WTC11 (cell line): ENCODE measurements at regions not wholly inside any gene's neighbourhood (a gene's known extent, or its start where the extent isn't known, plus 50 kb on each side); places are given as distances from the start of the nearest gene placed in this dataset.

Experiments used
- ATAC-seq: fragments of 200-7000 bp; cut with Tn5 transposase; 2 replicates; pipeline ENCODE4 v1.10.0; 2021; ENCODE audit warnings: mild to moderate bottlenecking, moderate library complexity
- CTCF ChIA-PET: fragments of 300-600 bp; sonication (Branson Sonifier 250); formaldehyde crosslinking; loops from one replicate; lab custom pipeline; 2021; ENCODE audit warnings: antibody characterized with exemption; lab: Charles Lee
- POLR2A ChIA-PET: fragments of 350-600 bp; sonication (Branson Sonifier 250); formaldehyde crosslinking; loops from one replicate; lab custom pipeline; 2021; ENCODE audit warnings: antibody characterized with exemption; lab: Charles Lee
- DNase-seq: peaks from one replicate; pipeline ENCODE4 v3.0.0; 2021; ENCODE audit warnings: low spot score
- H3K27ac Mint-ChIP-seq: 2 replicates; pipeline ENCODE4 v1.8.0; 2021; ENCODE audit warnings: mixed read lengths
- H3K27me3 Mint-ChIP-seq: 2 replicates; pipeline ENCODE4 v1.8.0; 2021; ENCODE audit warnings: low read depth, mild to moderate bottlenecking, moderate library complexity, mixed read lengths
- H3K36me3 Mint-ChIP-seq: 2 replicates; pipeline ENCODE4 v1.8.0; 2021; ENCODE audit warnings: mixed read lengths
- H3K4me1 Mint-ChIP-seq: 2 replicates; pipeline ENCODE4 v1.8.0; 2022; ENCODE audit warnings: mixed read lengths
- H3K4me3 Mint-ChIP-seq: 2 replicates; pipeline ENCODE4 v1.8.0; 2021; ENCODE audit warnings: mild to moderate bottlenecking, moderate library complexity, mixed read lengths
- H3K9me3 Mint-ChIP-seq: 2 replicates; pipeline ENCODE4 v1.8.0; 2021; ENCODE audit warnings: mixed read lengths
- ATF1 ChIP-seq: sonication (generic); formaldehyde crosslinking; IDR thresholded peaks from 2 replicates; pipeline ENCODE4 v1.8.1; 2023; ENCODE audit warnings: mild to moderate bottlenecking, moderate library complexity, missing genetic modification reagents
- CBFB ChIP-seq: sonication (generic); formaldehyde crosslinking; IDR thresholded peaks from 2 replicates; pipeline ENCODE4 v1.8.1; 2022; ENCODE audit warnings: mild to moderate bottlenecking, low read depth, missing genetic modification reagents
- E2F4 ChIP-seq: sonication (generic); formaldehyde crosslinking; IDR thresholded peaks from 2 replicates; pipeline ENCODE4 v1.8.1; 2022; ENCODE audit warnings: low read depth, mild to moderate bottlenecking, moderate library complexity, missing genetic modification reagents, borderline replicate concordance
- ETV6 ChIP-seq: sonication (generic); formaldehyde crosslinking; IDR thresholded peaks from 2 replicates; pipeline ENCODE4 v1.8.1; 2022; ENCODE audit warnings: mild to moderate bottlenecking, missing genetic modification reagents
- JAZF1 ChIP-seq: fragments of 250-450 bp; sonication (Bioruptor Pico); IDR thresholded peaks from 2 replicates; pipeline ENCODE4 v1.9.0; 2021; ENCODE audit warnings: moderate library complexity, mild to moderate bottlenecking, inconsistent platforms
- KAT7 ChIP-seq: sonication (generic); formaldehyde crosslinking; IDR thresholded peaks from 2 replicates; pipeline ENCODE4 v1.8.1; 2023; ENCODE audit warnings: missing genetic modification reagents, mild to moderate bottlenecking, borderline replicate concordance
- ZNF121 ChIP-seq: sonication (generic); formaldehyde crosslinking; IDR thresholded peaks from 2 replicates; pipeline ENCODE4 v1.8.0; 2023; ENCODE audit warnings: missing genetic modification reagents
- ZNF219 ChIP-seq: sonication (generic); formaldehyde crosslinking; IDR thresholded peaks from 2 replicates; pipeline ENCODE4 v1.8.0; 2023; ENCODE audit warnings: missing genetic modification reagents, mild to moderate bottlenecking, borderline replicate concordance
- ZNF512 ChIP-seq: sonication (generic); formaldehyde crosslinking; IDR thresholded peaks from 2 replicates; pipeline ENCODE4 v1.8.1; 2022; ENCODE audit warnings: missing genetic modification reagents, borderline replicate concordance
- ZNF671 ChIP-seq: fragments of 250-450 bp; sonication (Bioruptor Pico); IDR thresholded peaks from 2 replicates; pipeline ENCODE4 v1.8.0; 2021; ENCODE audit warnings: mild to moderate bottlenecking
- TF ChIP-seq, protein P1 (sequence below): fragments of 250-450 bp; sonication (Bioruptor Pico); IDR thresholded peaks from 2 replicates; pipeline ENCODE4 v1.8.0; 2021; ENCODE audit warnings: mild to moderate bottlenecking
- TF ChIP-seq, protein P2 (sequence below): fragments of 250-450 bp; sonication (Bioruptor Pico); IDR thresholded peaks from 2 replicates; pipeline ENCODE4 v1.9.0; 2021; ENCODE audit warnings: mild to moderate bottlenecking
- TF ChIP-seq, protein P3 (sequence below): sonication (generic); formaldehyde crosslinking; conservative IDR thresholded peaks from 2 replicates; pipeline ENCODE4 v1.8.1; 2023; ENCODE audit warnings: mild to moderate bottlenecking, low read depth, missing genetic modification reagents, moderate library complexity
- TF ChIP-seq, protein P4 (sequence below): sonication (generic); formaldehyde crosslinking; IDR thresholded peaks from 2 replicates; pipeline ENCODE4 v1.8.1; 2023; ENCODE audit warnings: mild to moderate bottlenecking, missing genetic modification reagents, moderate library complexity
- TF ChIP-seq, protein P5 (sequence below): sonication (generic); formaldehyde crosslinking; IDR thresholded peaks from 2 replicates; pipeline ENCODE4 v1.8.0; 2022; ENCODE audit warnings: mild to moderate bottlenecking, missing genetic modification reagents

DNA sequence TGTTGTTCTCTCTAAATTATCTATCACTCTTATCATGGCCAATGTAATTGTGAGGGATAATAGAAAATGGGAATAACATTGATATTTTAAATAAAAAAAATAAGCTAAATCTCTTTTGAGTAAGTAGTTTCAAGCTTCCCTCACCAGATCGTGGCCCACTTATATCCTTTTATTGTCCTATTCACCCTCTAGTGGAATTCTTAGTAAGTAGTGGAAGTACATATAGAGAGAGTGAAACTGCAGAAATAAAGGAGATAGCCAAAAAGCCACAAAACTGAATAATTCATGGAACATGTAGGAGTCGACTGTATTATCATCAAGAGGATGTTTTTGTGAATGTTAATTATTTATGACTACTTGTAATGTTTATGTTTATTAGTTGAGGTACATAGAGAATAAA lies 66.1 kb upstream of the DTNA start (continued):
- TF ChIP-seq CBFB (CRISPR knock-in tag) (no peak), ATF1 (CRISPR knock-in tag) (no peak), E2F4 (CRISPR knock-in tag) (no peak), ZNF512 (CRISPR knock-in tag) (no peak), KAT7 (CRISPR knock-in tag) (no peak)
- TF ChIP-seq, protein P1, sequence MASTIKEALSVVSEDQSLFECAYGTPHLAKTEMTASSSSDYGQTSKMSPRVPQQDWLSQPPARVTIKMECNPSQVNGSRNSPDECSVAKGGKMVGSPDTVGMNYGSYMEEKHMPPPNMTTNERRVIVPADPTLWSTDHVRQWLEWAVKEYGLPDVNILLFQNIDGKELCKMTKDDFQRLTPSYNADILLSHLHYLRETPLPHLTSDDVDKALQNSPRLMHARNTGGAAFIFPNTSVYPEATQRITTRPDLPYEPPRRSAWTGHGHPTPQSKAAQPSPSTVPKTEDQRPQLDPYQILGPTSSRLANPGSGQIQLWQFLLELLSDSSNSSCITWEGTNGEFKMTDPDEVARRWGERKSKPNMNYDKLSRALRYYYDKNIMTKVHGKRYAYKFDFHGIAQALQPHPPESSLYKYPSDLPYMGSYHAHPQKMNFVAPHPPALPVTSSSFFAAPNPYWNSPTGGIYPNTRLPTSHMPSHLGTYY (CRISPR knock-in tag) = no peak

- POLR2A ChIA-PET = interaction anchor here (1.0 to 1.1 kb wide), 2 partner anchors 9 to 191 kb away, joined by 3 to 4 read pairs; no protein-coding TSS in a partner anchor
- no peak for TF ChIP-seq ETV6 (CRISPR knock-in tag)
- TF ChIP-seq, protein P2, sequence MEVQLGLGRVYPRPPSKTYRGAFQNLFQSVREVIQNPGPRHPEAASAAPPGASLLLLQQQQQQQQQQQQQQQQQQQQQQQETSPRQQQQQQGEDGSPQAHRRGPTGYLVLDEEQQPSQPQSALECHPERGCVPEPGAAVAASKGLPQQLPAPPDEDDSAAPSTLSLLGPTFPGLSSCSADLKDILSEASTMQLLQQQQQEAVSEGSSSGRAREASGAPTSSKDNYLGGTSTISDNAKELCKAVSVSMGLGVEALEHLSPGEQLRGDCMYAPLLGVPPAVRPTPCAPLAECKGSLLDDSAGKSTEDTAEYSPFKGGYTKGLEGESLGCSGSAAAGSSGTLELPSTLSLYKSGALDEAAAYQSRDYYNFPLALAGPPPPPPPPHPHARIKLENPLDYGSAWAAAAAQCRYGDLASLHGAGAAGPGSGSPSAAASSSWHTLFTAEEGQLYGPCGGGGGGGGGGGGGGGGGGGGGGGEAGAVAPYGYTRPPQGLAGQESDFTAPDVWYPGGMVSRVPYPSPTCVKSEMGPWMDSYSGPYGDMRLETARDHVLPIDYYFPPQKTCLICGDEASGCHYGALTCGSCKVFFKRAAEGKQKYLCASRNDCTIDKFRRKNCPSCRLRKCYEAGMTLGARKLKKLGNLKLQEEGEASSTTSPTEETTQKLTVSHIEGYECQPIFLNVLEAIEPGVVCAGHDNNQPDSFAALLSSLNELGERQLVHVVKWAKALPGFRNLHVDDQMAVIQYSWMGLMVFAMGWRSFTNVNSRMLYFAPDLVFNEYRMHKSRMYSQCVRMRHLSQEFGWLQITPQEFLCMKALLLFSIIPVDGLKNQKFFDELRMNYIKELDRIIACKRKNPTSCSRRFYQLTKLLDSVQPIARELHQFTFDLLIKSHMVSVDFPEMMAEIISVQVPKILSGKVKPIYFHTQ (CRISPR knock-in tag) = no peak
- TF ChIP-seq, protein P3, sequence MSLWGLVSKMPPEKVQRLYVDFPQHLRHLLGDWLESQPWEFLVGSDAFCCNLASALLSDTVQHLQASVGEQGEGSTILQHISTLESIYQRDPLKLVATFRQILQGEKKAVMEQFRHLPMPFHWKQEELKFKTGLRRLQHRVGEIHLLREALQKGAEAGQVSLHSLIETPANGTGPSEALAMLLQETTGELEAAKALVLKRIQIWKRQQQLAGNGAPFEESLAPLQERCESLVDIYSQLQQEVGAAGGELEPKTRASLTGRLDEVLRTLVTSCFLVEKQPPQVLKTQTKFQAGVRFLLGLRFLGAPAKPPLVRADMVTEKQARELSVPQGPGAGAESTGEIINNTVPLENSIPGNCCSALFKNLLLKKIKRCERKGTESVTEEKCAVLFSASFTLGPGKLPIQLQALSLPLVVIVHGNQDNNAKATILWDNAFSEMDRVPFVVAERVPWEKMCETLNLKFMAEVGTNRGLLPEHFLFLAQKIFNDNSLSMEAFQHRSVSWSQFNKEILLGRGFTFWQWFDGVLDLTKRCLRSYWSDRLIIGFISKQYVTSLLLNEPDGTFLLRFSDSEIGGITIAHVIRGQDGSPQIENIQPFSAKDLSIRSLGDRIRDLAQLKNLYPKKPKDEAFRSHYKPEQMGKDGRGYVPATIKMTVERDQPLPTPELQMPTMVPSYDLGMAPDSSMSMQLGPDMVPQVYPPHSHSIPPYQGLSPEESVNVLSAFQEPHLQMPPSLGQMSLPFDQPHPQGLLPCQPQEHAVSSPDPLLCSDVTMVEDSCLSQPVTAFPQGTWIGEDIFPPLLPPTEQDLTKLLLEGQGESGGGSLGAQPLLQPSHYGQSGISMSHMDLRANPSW = no peak
- TF ChIP-seq, protein P4, sequence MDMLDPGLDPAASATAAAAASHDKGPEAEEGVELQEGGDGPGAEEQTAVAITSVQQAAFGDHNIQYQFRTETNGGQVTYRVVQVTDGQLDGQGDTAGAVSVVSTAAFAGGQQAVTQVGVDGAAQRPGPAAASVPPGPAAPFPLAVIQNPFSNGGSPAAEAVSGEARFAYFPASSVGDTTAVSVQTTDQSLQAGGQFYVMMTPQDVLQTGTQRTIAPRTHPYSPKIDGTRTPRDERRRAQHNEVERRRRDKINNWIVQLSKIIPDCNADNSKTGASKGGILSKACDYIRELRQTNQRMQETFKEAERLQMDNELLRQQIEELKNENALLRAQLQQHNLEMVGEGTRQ (CRISPR knock-in tag) = peak; percentile 91
- TF ChIP-seq ZNF219 = no peak
- TF ChIP-seq, protein P5, sequence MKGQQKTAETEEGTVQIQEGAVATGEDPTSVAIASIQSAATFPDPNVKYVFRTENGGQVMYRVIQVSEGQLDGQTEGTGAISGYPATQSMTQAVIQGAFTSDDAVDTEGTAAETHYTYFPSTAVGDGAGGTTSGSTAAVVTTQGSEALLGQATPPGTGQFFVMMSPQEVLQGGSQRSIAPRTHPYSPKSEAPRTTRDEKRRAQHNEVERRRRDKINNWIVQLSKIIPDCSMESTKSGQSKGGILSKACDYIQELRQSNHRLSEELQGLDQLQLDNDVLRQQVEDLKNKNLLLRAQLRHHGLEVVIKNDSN = peak; percentile 86
- TF ChIP-seq ZNF671 = no peak
- no peak for TF ChIP-seq JAZF1 (CRISPR knock-in tag)
- peak; percentile 83 for TF ChIP-seq ZNF121
- peaks cover 41% of the 10 kb centered on the region for H3K4me1 Mint-ChIP-seq
- ATAC-seq (peak; percentile 99), DNase-seq (peak; percentile 35)
- no peaks in the 10 kb centered on the region for H3K36me3 Mint-ChIP-seq
- CTCF ChIA-PET = interaction anchor here (0.7 to 3.8 kb wide), 11 partner anchors 10 to 423 kb away, joined by 3 to 50 read pairs (median 4); partner anchors contain the start of gene NOL4
- H3K4me3 Mint-ChIP-seq = no peak overlapping the region
- H3K27me3 Mint-ChIP-seq = no peaks in the 10 kb centered on the region
- no peaks in the 10 kb centered on the region for H3K9me3 Mint-ChIP-seq
- no peak overlapping the region for H3K27ac Mint-ChIP-seq
Measured at GRCh38 chr18:34647251-34647650, 62.8 kb upstream of the DTNA start.
